ENCODE measurements at regions not wholly inside any gene's neighbourhood (a gene's known extent, or its start where the extent isn't known, plus 50 kb on each side); places are given as distances from the start of the nearest gene placed in this dataset.

DNA sequence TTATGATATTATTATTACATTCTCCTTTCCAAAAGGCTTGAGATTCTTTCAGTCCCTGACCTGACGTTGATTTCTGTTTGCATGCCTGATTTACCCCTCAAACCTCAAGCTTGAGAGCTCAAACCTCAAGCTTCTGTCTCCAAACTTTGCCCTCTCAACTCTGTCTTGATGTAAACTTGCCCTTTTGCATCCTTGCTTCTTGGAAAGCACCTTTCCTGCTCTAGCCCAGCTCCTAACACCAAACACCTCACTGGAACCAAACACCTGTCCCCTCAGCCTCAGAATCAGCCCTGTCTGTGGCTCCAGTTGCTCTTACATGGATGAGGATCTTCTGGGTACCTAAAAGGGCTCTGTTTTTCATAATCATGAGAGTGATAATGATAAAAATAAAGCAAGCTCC, 109.2 kb downstream of the GP2 start:
- TF ChIP-seq, protein P1, sequence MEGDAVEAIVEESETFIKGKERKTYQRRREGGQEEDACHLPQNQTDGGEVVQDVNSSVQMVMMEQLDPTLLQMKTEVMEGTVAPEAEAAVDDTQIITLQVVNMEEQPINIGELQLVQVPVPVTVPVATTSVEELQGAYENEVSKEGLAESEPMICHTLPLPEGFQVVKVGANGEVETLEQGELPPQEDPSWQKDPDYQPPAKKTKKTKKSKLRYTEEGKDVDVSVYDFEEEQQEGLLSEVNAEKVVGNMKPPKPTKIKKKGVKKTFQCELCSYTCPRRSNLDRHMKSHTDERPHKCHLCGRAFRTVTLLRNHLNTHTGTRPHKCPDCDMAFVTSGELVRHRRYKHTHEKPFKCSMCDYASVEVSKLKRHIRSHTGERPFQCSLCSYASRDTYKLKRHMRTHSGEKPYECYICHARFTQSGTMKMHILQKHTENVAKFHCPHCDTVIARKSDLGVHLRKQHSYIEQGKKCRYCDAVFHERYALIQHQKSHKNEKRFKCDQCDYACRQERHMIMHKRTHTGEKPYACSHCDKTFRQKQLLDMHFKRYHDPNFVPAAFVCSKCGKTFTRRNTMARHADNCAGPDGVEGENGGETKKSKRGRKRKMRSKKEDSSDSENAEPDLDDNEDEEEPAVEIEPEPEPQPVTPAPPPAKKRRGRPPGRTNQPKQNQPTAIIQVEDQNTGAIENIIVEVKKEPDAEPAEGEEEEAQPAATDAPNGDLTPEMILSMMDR (IDR thresholded peaks at IDR 0.05) = no peak
- no peak for TF ChIP-seq POLR2A (IDR thresholded peaks at IDR 0.05; ENCODE audit: low read depth)
- TF ChIP-seq POLR2AphosphoS5 (IDR thresholded peaks at IDR 0.05) = no peak
- no peak for TF ChIP-seq EP300 (IDR thresholded peaks at IDR 0.05)
